ENCODE measurements at regions not wholly inside any gene's neighbourhood (a gene's known extent, or its start where the extent isn't known, plus 50 kb on each side); places are given as distances from the start of the nearest gene placed in this dataset.

DNA sequence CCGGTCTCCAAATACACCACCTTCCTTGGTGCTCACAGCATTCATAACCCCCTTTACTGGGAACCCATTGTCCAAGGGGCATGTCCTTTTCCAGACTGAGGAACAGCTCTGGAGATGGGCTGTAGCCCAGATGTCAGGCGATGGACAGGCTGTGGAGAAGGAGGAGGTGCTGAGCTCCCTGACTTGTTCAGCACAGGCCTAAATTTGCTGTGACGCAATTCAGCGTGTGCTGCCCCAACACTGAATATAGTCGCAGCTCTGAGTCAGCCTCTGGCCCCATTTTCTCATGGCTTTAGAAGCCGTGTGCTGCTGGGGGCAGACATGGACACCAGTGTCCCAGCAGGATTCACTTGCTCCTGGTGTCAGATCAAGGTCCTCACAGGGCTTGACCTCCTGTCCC is 269.1 kb downstream of the EMP1 start:
- Histone ChIP-seq H3K27me3 (ENCODE audit: control insufficient read depth, insufficient read depth, low read length) (no peaks in the 10 kb centered on the region; the same call in 1 of the 2 replicates), H2BK15ac (ENCODE audit: low read depth, low read length) (no peak overlapping the region), H3K23ac (ENCODE audit: low read depth, low read length) (no peak overlapping the region), H3K79me1 (ENCODE audit: low read depth in 1 of 2, low read length in 2 of 2) (no peaks in the 10 kb centered on the region), H3K9me3 (ENCODE audit: control insufficient read depth, insufficient read depth, low read length) (no peaks in the 10 kb centered on the region), H2AK5ac (ENCODE audit: low read depth, low read length) (no peak overlapping the region), H4K91ac (ENCODE audit: insufficient read depth, low read depth, low read length) (no peak overlapping the region), H2BK20ac (ENCODE audit: low read depth, low read length) (no peak overlapping the region), H3K18ac (ENCODE audit: low read depth, low read length) (no peak overlapping the region), H3K36me3 (ENCODE audit: control insufficient read depth, insufficient read depth, low read length) (no peaks in the 10 kb centered on the region), H3K56ac (ENCODE audit: extremely low read depth, insufficient read depth, low read length) (no peak overlapping the region), H3K4me1 (ENCODE audit: control insufficient read depth, insufficient read depth, low read length) (no peaks in the 10 kb centered on the region), H3K27ac (ENCODE audit: insufficient read depth, low read length) (no peak overlapping the region), H2AFZ (replicated peaks; ENCODE audit: low read length, poor library complexity) (no peak overlapping the region), H3K4ac (ENCODE audit: low read depth, low read length) (no peak overlapping the region), H3K9ac (ENCODE audit: low read depth, low read length) (no peak overlapping the region), H4K8ac (ENCODE audit: low read depth in 2 of 2, low read length in 2 of 2) (no peak overlapping the region), H2BK120ac (ENCODE audit: low read depth, low read length) (no peak overlapping the region), H4K20me1 (ENCODE audit: insufficient read depth, low read length) (no peaks in the 10 kb centered on the region), H3K9me1 (ENCODE audit: insufficient read depth, low read length) (no peaks in the 10 kb centered on the region), H3K4me2 (ENCODE audit: low read depth, low read length) (no peak overlapping the region), H2BK5ac (ENCODE audit: low read depth, low read length, poor library complexity, severe bottlenecking) (no peak overlapping the region), H2AK9ac (replicated peaks; ENCODE audit: low read depth, low read length, poor library complexity) (no peak overlapping the region), H3K4me3 (ENCODE audit: insufficient read depth, low read depth, low read length) (no peak overlapping the region), H3K14ac (replicated peaks; ENCODE audit: low read depth, low read length) (no peak overlapping the region), H4K5ac (ENCODE audit: low read depth, low read length) (no peak overlapping the region)
- ChIA-PET CTCF (no interaction called here), POLR2A (ENCODE audit: unreplicated experiment) (no interaction called here)
- ATAC-seq (ENCODE audit: low read depth) (no peak), DNase-seq (no peak)
- BruUV-seq (replicated peaks) = no TSS peak
- dilution Hi-C loops (cut with HindIII; ENCODE audit: low sequenced_read_pairs, unreplicated experiment) (no loop called here), intact Hi-C loops (cut with micrococcal nuclease) (no loop called here), in situ Hi-C loops (cut with MboI; ENCODE audit: low sequenced_read_pairs) (no loop called here)
- 72% methylated on average over 4 of the region's 6 CpGs; no CpG with 5 or more reads in 1 of the 2 experiments for WGBS, 2 experiments (ENCODE audit: extremely low coverage in 2 of 2, insufficient read length in 1 of 2)
- TF ChIP-seq RCOR1 (IDR thresholded peaks at IDR 0.05; ENCODE audit: insufficient replicate concordance, low read length) (no peak), CEBPB (IDR thresholded peaks at IDR 0.05; ENCODE audit: low read depth, low read length) (0 out of 2 replicates have a peak, but pooled peaks have one; percentile 1), BHLHE40 (IDR thresholded peaks at IDR 0.05; ENCODE audit: low read depth, low read length) (no peak), SMC3 (IDR thresholded peaks at IDR 0.05; ENCODE audit: low read depth, low read length) (no peak), MAZ (IDR thresholded peaks at IDR 0.05; ENCODE audit: borderline replicate concordance, low read depth, low read length) (no peak)
- TF ChIP-seq, protein P1, sequence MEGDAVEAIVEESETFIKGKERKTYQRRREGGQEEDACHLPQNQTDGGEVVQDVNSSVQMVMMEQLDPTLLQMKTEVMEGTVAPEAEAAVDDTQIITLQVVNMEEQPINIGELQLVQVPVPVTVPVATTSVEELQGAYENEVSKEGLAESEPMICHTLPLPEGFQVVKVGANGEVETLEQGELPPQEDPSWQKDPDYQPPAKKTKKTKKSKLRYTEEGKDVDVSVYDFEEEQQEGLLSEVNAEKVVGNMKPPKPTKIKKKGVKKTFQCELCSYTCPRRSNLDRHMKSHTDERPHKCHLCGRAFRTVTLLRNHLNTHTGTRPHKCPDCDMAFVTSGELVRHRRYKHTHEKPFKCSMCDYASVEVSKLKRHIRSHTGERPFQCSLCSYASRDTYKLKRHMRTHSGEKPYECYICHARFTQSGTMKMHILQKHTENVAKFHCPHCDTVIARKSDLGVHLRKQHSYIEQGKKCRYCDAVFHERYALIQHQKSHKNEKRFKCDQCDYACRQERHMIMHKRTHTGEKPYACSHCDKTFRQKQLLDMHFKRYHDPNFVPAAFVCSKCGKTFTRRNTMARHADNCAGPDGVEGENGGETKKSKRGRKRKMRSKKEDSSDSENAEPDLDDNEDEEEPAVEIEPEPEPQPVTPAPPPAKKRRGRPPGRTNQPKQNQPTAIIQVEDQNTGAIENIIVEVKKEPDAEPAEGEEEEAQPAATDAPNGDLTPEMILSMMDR (conservative IDR thresholded peaks at IDR 0.05; ENCODE audit: low read depth, low read length) = no peak

Data from IMR-90 (cell line).